ENCODE measurements at regions not wholly inside any gene's neighbourhood (a gene's known extent, or its start where the extent isn't known, plus 50 kb on each side); places are given as distances from the start of the nearest gene placed in this dataset.

DNA sequence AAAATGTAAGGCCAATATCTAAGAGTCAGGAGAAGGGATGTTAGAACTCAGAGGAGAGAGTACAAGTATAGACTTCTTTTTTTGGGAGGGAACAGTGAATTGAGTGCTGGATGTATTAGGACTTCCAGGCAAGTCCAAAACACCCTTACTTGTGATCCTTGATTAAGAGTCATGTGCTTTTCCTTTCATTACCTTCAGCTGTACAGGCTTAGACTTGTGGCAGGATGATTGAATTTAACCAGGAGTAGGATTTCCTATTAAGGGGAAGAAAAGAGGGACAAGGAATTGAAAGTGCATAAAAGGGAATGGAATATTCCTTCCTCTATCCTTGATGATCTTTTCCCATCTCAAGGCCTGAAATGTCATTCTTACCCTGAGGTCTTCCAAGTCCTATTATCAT lies 606.7 kb downstream of the STIM2 start:
- Mint-ChIP-seq H3K4me1 (no peaks in the 10 kb centered on the region), H3K27ac (no peak overlapping the region), H3K9me3 (peaks cover 5 to 17% (median 7%) of the 10 kb centered on the region in 5 donors), H3K4me3 (no peak overlapping the region), H3K36me3 (no peaks in the 10 kb centered on the region), H3K27me3 (no peaks in the 10 kb centered on the region)
- Histone ChIP-seq H3K27me3 (ENCODE audit: insufficient read depth, low read length, poor library complexity, severe bottlenecking) (no peaks in the 10 kb centered on the region), H3K36me3 (ENCODE audit: insufficient read depth, low read length) (no peaks in the 10 kb centered on the region), H3K27ac (ENCODE audit: low read depth, low read length) (no peak overlapping the region), H3K9me3 (ENCODE audit: low read length) (no peaks in the 10 kb centered on the region), H3K4me1 (ENCODE audit: insufficient read depth, low read length) (no peaks in the 10 kb centered on the region), H3K4me3 (ENCODE audit: low read length) (no peak overlapping the region)
- DNase-seq = no peak
- ChIA-PET POLR2A (no interaction called here), CTCF (interaction anchor here (0.7 to 1.2 kb wide), 2 partner anchors 10 to 42 kb away, joined by 3 to 5 read pairs; no protein-coding TSS in a partner anchor)

DNA sequence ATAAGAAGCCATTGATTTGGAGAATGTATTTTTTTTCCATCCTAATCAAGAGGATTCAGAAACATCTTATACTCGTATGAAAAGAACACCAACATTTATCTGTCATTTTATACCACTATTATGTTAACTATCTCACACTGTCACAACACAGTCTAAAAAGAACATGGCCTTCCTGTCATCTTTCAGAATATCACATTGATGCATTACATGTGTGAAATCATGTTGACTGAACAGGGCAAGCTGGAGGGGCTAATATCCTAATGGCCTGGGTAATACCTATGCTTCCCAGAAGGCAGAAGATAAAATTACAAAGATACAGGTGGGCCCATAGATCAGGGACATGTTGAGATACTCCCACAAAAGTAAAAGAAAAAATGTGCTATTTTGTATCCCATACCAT lies 611.7 kb downstream of the STIM2 start:
- CTCF ChIA-PET = no interaction called here
- H3K36me3 Mint-ChIP-seq = no peaks in the 10 kb centered on the region
- H3K4me3 Mint-ChIP-seq = no peak overlapping the region
- Histone ChIP-seq H3K27ac (ENCODE audit: low read depth, low read length) (no peak overlapping the region), H3K9me3 (ENCODE audit: low read length) (no peaks in the 10 kb centered on the region), H3K4me3 (ENCODE audit: low read length) (no peak overlapping the region), H3K36me3 (ENCODE audit: insufficient read depth, low read length) (no peaks in the 10 kb centered on the region), H3K27me3 (ENCODE audit: insufficient read depth, low read length, poor library complexity, severe bottlenecking) (no peaks in the 10 kb centered on the region), H3K4me1 (ENCODE audit: insufficient read depth, low read length) (no peaks in the 10 kb centered on the region)
- DNase-seq = no peak
- no peak overlapping the region for H3K27ac Mint-ChIP-seq
- POLR2A ChIA-PET = no interaction called here
- peaks cover 2 to 10% (median 6%) of the 10 kb centered on the region in 5 donors for H3K9me3 Mint-ChIP-seq
- no peaks in the 10 kb centered on the region for H3K4me1 Mint-ChIP-seq
- no peaks in the 10 kb centered on the region for H3K27me3 Mint-ChIP-seq

DNA sequence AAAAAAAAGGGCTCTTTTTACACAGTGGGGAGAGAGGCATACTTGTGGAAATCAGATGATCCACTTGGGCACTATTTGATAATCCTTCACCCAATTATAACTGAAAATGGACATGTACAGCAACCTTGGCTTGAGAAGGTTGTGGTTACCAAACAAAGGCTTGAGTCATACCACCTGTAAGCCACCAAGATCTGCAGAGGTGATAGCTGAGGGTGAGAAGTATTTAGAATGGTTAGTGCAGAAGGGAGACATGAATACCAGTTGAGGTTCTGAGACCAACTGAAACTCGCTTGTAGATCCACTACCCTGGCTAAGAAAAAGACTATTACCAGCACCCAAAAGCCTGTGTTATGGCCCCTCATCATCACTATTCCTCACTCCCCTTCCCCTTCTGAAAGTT lies 614.0 kb downstream of the STIM2 start:
- no peaks in the 10 kb centered on the region for H3K4me1 ChIP-seq (ENCODE audit: insufficient read depth, low read length)
- Mint-ChIP-seq H3K4me1 (no peaks in the 10 kb centered on the region), H3K4me3 (no peak overlapping the region), H3K9me3 (peaks cover 2 to 10% (median 6%) of the 10 kb centered on the region in 5 donors), H3K27me3 (no peaks in the 10 kb centered on the region), H3K36me3 (no peaks in the 10 kb centered on the region), H3K27ac (no peak overlapping the region)
- no peak for DNase-seq
- no peaks in the 10 kb centered on the region for H3K27me3 ChIP-seq (ENCODE audit: insufficient read depth, low read length, poor library complexity, severe bottlenecking)
- POLR2A ChIA-PET = no interaction called here
- H3K27ac ChIP-seq (ENCODE audit: low read depth, low read length) = no peak overlapping the region
- CTCF ChIA-PET = no interaction called here
- H3K36me3 ChIP-seq (ENCODE audit: insufficient read depth, low read length) = no peaks in the 10 kb centered on the region
- H3K9me3 ChIP-seq (ENCODE audit: low read length) = no peaks in the 10 kb centered on the region
- H3K4me3 ChIP-seq (ENCODE audit: low read length) = no peak overlapping the region

DNA sequence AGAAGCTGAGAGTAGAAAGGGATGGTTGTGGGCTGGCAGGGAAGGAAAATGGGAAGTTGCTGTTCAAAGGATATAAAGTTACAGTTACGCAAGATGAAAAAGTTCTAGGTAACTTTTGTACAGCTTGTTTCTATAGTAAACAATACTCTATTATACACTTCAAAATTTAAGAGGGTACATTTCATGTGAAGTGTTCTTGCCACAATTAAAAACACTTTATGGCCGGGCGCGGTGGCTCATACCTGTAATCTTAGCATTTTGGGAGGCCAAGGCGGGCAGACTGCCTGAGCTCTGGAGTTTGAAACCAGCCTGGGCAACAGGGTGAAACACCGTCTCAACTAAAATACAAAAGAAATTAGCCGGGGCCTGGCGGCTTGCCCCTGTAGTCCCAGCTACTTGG lies 623.6 kb downstream of the STIM2 start:
- no peaks in the 10 kb centered on the region for H3K27me3 ChIP-seq (ENCODE audit: insufficient read depth, low read length, poor library complexity, severe bottlenecking)
- H3K4me3 Mint-ChIP-seq = no peak overlapping the region
- H3K27me3 Mint-ChIP-seq = no peaks in the 10 kb centered on the region
- no peaks in the 10 kb centered on the region for H3K36me3 Mint-ChIP-seq
- POLR2A ChIA-PET = no interaction called here
- no peak overlapping the region for H3K4me3 ChIP-seq (ENCODE audit: low read length)
- no peaks in the 10 kb centered on the region for H3K36me3 ChIP-seq (ENCODE audit: insufficient read depth, low read length)
- H3K9me3 ChIP-seq (ENCODE audit: low read length) = no peaks in the 10 kb centered on the region
- peaks cover 0 to 5% (median 5%) of the 10 kb centered on the region in 5 donors for H3K9me3 Mint-ChIP-seq
- no peak overlapping the region for H3K27ac Mint-ChIP-seq
- DNase-seq = no peak
- no peaks in the 10 kb centered on the region for H3K4me1 Mint-ChIP-seq
- H3K4me1 ChIP-seq (ENCODE audit: insufficient read depth, low read length) = no peaks in the 10 kb centered on the region
- CTCF ChIA-PET = no interaction called here
- H3K27ac ChIP-seq (ENCODE audit: low read depth, low read length) = no peak overlapping the region

DNA sequence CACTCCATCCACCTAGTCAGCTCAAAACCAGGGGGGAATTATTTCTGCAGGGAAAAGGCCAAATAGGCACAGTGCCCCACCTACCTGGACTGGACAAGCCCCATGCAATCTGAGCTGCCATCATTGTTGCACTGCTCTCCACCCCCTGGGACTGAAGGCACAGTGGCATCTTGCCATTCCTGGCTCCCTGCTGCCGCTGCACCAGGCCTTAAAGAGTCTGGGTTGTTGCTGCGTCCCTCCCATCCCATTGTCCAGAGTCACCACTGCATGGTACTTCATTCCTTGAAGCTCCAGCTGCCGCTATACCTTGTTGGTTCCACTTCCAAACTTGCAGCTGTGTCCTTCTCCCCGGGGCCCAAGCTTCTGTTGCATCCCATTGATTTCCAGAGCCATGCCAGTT lies 629.7 kb downstream of the STIM2 start:
- H3K27me3 Mint-ChIP-seq = no peaks in the 10 kb centered on the region

DNA sequence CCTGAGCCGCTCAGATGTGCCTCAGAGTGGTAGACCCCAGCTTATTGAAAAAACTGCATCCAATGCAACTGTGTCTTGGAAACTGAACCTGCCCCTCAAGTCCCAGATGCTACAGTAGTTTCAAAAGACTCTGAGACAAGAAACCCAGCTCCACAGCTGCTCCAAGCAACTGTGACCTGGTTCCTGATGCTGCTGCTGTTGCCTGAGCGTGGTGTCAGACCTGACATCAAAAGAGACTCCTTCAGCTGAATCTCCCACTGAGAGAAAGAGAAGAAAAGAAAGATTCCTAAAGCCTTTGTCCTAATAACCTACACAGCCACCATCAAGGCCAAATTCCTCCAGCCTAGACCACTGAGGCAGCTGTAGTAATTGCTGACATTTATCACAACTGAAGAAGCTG lies 630.1 kb downstream of the STIM2 start:
- CTCF ChIA-PET = no interaction called here
- Mint-ChIP-seq H3K4me3 (no peak overlapping the region), H3K27ac (no peak overlapping the region), H3K27me3 (no peaks in the 10 kb centered on the region), H3K4me1 (no peaks in the 10 kb centered on the region), H3K36me3 (no peaks in the 10 kb centered on the region), H3K9me3 (peaks cover 0 to 28% (median 2%) of the 10 kb centered on the region in 5 donors)
- Histone ChIP-seq H3K36me3 (ENCODE audit: insufficient read depth, low read length) (no peaks in the 10 kb centered on the region), H3K27ac (ENCODE audit: low read depth, low read length) (no peak overlapping the region), H3K4me3 (ENCODE audit: low read length) (no peak overlapping the region), H3K9me3 (ENCODE audit: low read length) (no peaks in the 10 kb centered on the region), H3K27me3 (ENCODE audit: insufficient read depth, low read length, poor library complexity, severe bottlenecking) (no peaks in the 10 kb centered on the region), H3K4me1 (ENCODE audit: insufficient read depth, low read length) (no peaks in the 10 kb centered on the region)
- POLR2A ChIA-PET = no interaction called here
- DNase-seq = no peak

More for the DNA sequence above, 629.7 kb downstream of the STIM2 start:
- Mint-ChIP-seq H3K36me3 (no peaks in the 10 kb centered on the region), H3K27ac (no peak overlapping the region), H3K9me3 (peaks cover 0 to 31% (median 2%) of the 10 kb centered on the region in 5 donors), H3K4me3 (no peak overlapping the region), H3K4me1 (no peaks in the 10 kb centered on the region)
- H3K4me1 ChIP-seq (ENCODE audit: insufficient read depth, low read length) = no peaks in the 10 kb centered on the region
- no peaks in the 10 kb centered on the region for H3K9me3 ChIP-seq (ENCODE audit: low read length)
- H3K27ac ChIP-seq (ENCODE audit: low read depth, low read length) = no peak overlapping the region
- DNase-seq = no peak
- ChIA-PET POLR2A (no interaction called here), CTCF (no interaction called here)
- no peaks in the 10 kb centered on the region for H3K36me3 ChIP-seq (ENCODE audit: insufficient read depth, low read length)
- no peaks in the 10 kb centered on the region for H3K27me3 ChIP-seq (ENCODE audit: insufficient read depth, low read length, poor library complexity, severe bottlenecking)
- H3K4me3 ChIP-seq (ENCODE audit: low read length) = no peak overlapping the region

DNA sequence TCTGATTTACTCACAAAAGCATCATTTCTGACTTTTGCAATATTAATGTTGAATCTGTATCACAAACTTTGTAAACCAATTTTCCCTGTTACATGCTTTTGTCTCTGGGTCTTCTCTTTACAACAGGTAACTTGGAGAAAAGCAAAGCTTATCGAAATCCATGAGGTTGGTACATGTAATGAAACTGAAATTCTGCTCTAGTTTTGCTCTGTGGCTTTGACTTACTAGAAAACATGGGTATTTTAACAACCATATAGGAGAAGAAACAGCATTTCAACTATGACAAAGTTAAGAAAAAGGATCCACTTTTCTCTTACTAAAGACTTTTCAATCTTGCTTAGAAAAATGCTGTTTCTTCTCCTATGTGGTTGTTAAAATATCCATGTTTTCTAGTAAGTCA lies 645.8 kb downstream of the STIM2 start:
- H3K4me1 ChIP-seq (ENCODE audit: insufficient read depth, low read length) = no peaks in the 10 kb centered on the region
- no peak overlapping the region for H3K4me3 ChIP-seq (ENCODE audit: low read length)
- no peaks in the 10 kb centered on the region for H3K36me3 ChIP-seq (ENCODE audit: insufficient read depth, low read length)
- DNase-seq = no peak
- H3K27ac Mint-ChIP-seq = no peak overlapping the region
- H3K4me1 Mint-ChIP-seq = no peaks in the 10 kb centered on the region
- H3K27me3 ChIP-seq (ENCODE audit: insufficient read depth, low read length, poor library complexity, severe bottlenecking) = no peaks in the 10 kb centered on the region
- POLR2A ChIA-PET = no interaction called here
- CTCF ChIA-PET = no interaction called here
- no peaks in the 10 kb centered on the region for H3K9me3 ChIP-seq (ENCODE audit: low read length)
- H3K36me3 Mint-ChIP-seq = no peaks in the 10 kb centered on the region
- peaks cover 0 to 13% (median 2%) of the 10 kb centered on the region in 5 donors for H3K9me3 Mint-ChIP-seq
- no peak overlapping the region for H3K4me3 Mint-ChIP-seq
- H3K27ac ChIP-seq (ENCODE audit: low read depth, low read length) = no peak overlapping the region
- no peaks in the 10 kb centered on the region for H3K27me3 Mint-ChIP-seq

DNA sequence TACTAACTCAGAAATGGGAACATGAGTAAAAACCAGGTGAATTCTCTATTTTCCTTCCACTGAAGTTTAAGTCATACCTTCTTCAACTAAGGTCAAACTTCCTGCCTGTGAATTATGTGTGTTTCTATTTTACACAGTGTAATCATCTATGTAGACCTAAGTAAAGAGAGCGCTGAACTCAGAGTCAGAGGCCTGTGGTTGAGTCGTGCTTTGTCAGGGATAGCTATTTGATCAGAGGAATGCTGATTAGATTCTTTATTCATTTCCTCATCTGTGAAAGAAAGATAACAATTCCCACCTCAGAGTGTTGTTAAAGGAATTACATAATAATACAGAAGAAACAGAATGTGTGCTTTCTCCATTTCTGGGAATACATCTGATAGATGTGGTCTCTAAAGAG lies 654.1 kb downstream of the STIM2 start:
- H3K4me1 ChIP-seq (ENCODE audit: insufficient read depth, low read length) = no peaks in the 10 kb centered on the region
- H3K27ac ChIP-seq (ENCODE audit: low read depth, low read length) = no peak overlapping the region
- Mint-ChIP-seq H3K27me3 (no peaks in the 10 kb centered on the region), H3K36me3 (no peaks in the 10 kb centered on the region), H3K4me3 (no peak overlapping the region), H3K4me1 (no peaks in the 10 kb centered on the region), H3K9me3 (peaks cover 2 to 18% (median 7%) of the 10 kb centered on the region in 5 donors), H3K27ac (no peak overlapping the region)
- no peaks in the 10 kb centered on the region for H3K27me3 ChIP-seq (ENCODE audit: insufficient read depth, low read length, poor library complexity, severe bottlenecking)
- DNase-seq = no peak
- no peaks in the 10 kb centered on the region for H3K9me3 ChIP-seq (ENCODE audit: low read length)
- H3K36me3 ChIP-seq (ENCODE audit: insufficient read depth, low read length) = no peaks in the 10 kb centered on the region
- no peak overlapping the region for H3K4me3 ChIP-seq (ENCODE audit: low read length)
- ChIA-PET POLR2A (no interaction called here), CTCF (no interaction called here)

DNA sequence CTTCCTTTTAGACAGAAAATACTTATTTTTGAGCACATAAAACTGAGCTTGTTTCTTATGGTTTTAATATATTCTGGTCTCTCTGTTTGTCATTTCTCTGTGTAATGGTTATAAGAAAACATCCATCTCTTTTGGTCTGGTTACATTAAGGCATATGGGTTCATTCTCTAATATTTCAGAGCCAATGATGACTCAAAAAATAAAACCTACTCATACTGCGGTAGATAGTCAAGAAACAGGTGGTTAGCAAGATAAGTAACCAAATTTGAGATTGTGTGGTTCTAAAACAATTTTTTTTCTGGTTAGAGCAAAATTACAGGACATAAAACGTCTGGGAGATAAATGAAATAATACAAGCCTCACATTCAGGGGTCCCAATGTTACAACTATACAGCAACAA lies 654.5 kb downstream of the STIM2 start:
- H3K36me3 Mint-ChIP-seq = no peaks in the 10 kb centered on the region
- POLR2A ChIA-PET = no interaction called here
- H3K9me3 ChIP-seq (ENCODE audit: low read length) = no peaks in the 10 kb centered on the region
- H3K27ac ChIP-seq (ENCODE audit: low read depth, low read length) = no peak overlapping the region
- peaks cover 2 to 18% (median 7%) of the 10 kb centered on the region in 5 donors for H3K9me3 Mint-ChIP-seq
- H3K4me3 Mint-ChIP-seq = no peak overlapping the region
- CTCF ChIA-PET = no interaction called here
- H3K4me1 Mint-ChIP-seq = no peaks in the 10 kb centered on the region
- no peaks in the 10 kb centered on the region for H3K4me1 ChIP-seq (ENCODE audit: insufficient read depth, low read length)
- H3K27me3 ChIP-seq (ENCODE audit: insufficient read depth, low read length, poor library complexity, severe bottlenecking) = no peaks in the 10 kb centered on the region
- DNase-seq = no peak
- H3K27me3 Mint-ChIP-seq = no peaks in the 10 kb centered on the region
- no peak overlapping the region for H3K4me3 ChIP-seq (ENCODE audit: low read length)
- H3K36me3 ChIP-seq (ENCODE audit: insufficient read depth, low read length) = no peaks in the 10 kb centered on the region
- no peak overlapping the region for H3K27ac Mint-ChIP-seq
